Right renal cortex interstitium (tissue), 3 donors: ENCODE measurements at regions not wholly inside any gene's neighbourhood (a gene's known extent, or its start where the extent isn't known, plus 50 kb on each side); places are given as distances from the start of the nearest gene placed in this dataset.

ENCODE experiments used
- DNase-seq, 3 donors: peaks; one replicate each; pipeline ENCODE4 v3.0.0-alpha.2; 2013; ENCODE audit warnings: low read depth in 3 of 3, low spot score in 2 of 3

- peak in 1 of 3 donors; percentile 17 for DNase-seq
These were observed 679.1 kb upstream of the ZEB2 start for GRCh38 chr2:145199042-145199441.

- DNase-seq = no peak
These were observed 678.6 kb upstream of the ZEB2 start for GRCh38 chr2:145198555-145198954.

GRCh38 chr2:145197944-145198343, 678.0 kb upstream of the ZEB2 start:
- DNase-seq = no peak

GRCh38 chr2:145194673-145195072, 674.8 kb upstream of the ZEB2 start:
- peak in 1 of 3 donors; percentile 15 for DNase-seq

GRCh38 chr2:145190031-145190703, 670.2 kb upstream of the ZEB2 start:
- no peak for DNase-seq

GRCh38 chr2:145186303-145186702, 666.4 kb upstream of the ZEB2 start:
- DNase-seq = no peak

GRCh38 chr2:145185696-145186095, 665.8 kb upstream of the ZEB2 start:
- no peak for DNase-seq

- no peak for DNase-seq
These were observed 665.1 kb upstream of the ZEB2 start for GRCh38 chr2:145184741-145185651.

GRCh38 chr2:145169285-145169684, 649.4 kb upstream of the ZEB2 start:
- no peak for DNase-seq

- DNase-seq = no peak
These were observed 648.2 kb upstream of the ZEB2 start for GRCh38 chr2:145168091-145168490.

- no peak for DNase-seq
These were observed 646.9 kb upstream of the ZEB2 start for GRCh38 chr2:145166731-145167302.

- no peak for DNase-seq
These were observed 641.7 kb upstream of the ZEB2 start for GRCh38 chr2:145161656-145162055.

- no peak for DNase-seq
These were observed 640.9 kb upstream of the ZEB2 start for GRCh38 chr2:145160855-145161254.

- DNase-seq = no peak
These were observed 639.8 kb upstream of the ZEB2 start for GRCh38 chr2:145159676-145160075.

- DNase-seq = peak; percentile 43 to 70 (median 65)
These were observed 638.0 kb upstream of the ZEB2 start for GRCh38 chr2:145157741-145158591.

GRCh38 chr2:145157036-145157675, 637.2 kb upstream of the ZEB2 start:
- DNase-seq = peak; percentile 16 to 53 (median 48)

- no peak for DNase-seq
These were observed 636.3 kb upstream of the ZEB2 start for GRCh38 chr2:145156199-145156598.

- DNase-seq = no peak
These were observed 635.3 kb upstream of the ZEB2 start for GRCh38 chr2:145155196-145155595.

GRCh38 chr2:145154731-145155130, 634.8 kb upstream of the ZEB2 start:
- DNase-seq = no peak

- no peak for DNase-seq
These were observed 626.8 kb upstream of the ZEB2 start for GRCh38 chr2:145146691-145147090.
